HG03575 (cell line): ENCODE measurements at regions not wholly inside any gene's neighbourhood (a gene's known extent, or its start where the extent isn't known, plus 50 kb on each side); places are given as distances from the start of the nearest gene placed in this dataset.
"Not testable (repeated sequence)": the region's sequence is repeated elsewhere in the genome, so short reads cannot be mapped to it uniquely, and the experiment has no call there.

Source experiments
- ATAC-seq: cut with Tn5 transposase; IDR thresholded peaks from one replicate; pipeline ENCODE4 v1.9.1; 2021; ENCODE audit not compliant: unreplicated experiment, insufficient number of reproducible peaks, low FRiP score; ENCODE audit errors: extremely low read depth

DNA sequence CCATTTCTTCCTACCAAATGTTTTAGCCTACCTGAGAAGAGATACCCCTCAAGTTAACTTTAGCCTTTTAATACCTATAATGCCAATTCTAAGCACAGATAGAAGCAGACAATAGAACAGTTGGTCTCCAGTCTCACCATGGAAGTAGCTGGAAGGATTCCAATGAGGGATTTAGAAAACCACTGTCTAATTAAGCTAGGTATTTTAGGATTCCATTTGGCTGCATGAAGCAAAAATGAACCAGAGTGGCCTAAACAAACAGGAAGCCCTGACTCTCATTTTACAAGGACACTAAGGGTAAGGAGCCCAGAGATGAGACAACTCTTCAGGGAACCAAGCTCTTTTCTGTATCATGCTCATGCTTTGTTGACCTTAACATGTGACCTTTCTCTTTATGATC is 199.2 kb downstream of the ALDH8A1 start:
- ATAC-seq, result no peak

DNA sequence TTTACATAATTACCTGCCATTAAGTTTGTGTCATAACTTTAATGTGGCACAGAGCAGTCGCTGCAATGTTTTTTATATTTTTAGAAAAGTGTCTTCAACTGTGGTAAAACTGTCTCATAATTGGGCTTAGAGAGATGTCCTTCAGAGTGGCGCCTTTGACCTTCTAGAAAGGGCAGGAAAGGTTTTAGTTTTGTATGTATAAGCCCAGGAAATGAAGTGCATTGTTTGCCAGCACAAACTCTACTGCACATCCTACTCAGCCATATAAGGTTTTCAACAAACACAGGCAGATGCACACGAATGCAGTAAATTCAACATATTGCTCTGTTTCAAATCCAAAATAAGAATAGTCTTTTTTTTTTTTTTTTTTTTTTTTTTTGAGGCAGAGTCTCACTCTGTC is 201.4 kb downstream of the ALDH8A1 start:
- ATAC-seq, result no peak

DNA sequence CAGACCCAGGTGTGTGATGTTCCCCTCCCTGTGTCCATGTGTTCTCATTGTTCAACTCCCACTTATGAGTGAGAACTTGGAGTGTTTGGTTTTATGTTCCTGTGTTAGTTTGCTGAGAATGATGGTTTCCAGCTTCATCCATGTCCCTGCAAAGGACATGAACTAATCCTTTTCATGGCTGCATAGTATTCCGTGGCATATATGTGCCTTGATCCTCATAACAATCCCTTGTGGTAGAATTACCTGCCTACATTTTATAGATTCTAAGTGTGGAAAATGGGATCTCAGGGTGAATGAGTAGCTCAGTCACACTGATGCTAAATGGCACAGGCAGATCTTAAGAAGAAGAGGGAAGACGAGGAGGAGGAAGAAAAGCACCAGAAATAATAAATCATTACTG is 202.7 kb downstream of the ALDH8A1 start:
- not testable (repeated sequence) for ATAC-seq

DNA sequence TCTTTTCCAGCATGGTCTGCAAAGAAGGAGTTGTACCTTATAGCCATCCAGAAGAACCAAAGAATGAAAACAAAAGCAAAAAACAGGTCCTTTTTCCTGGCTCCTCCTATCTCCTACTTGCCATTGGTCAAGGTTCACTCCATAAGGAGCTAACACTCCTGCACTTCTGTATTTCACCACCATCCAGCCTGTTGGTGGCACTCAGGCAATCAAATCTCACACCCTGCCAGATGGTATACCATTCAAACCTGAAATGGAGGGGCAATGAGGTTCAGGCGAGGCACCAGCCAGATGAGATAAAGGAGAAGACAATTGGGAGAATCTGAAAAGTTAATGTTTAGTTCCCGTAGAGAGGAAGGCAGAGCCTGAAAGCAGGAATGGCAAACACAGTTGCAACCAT is 203.8 kb downstream of the ALDH8A1 start:
- no peak for ATAC-seq

DNA sequence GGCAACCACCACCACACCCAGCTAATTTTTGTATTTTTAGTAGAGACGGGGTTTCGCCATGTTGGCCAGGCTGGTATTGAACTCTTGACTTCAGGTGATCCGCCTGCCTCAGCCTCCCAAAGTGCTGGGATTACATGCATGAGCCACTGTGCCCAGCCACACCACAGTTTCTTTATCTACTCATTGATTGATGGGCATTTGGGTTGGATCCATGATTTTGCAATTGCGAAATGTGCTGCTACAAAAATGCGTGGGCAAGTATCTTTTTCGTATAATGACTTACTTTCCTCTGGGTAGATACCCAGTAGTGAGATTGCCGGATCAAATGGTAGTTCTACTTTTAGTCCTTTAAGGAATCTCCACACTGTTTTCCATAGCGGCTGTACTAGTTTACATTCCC is 204.7 kb downstream of the ALDH8A1 start:
- not testable (repeated sequence) for ATAC-seq

DNA sequence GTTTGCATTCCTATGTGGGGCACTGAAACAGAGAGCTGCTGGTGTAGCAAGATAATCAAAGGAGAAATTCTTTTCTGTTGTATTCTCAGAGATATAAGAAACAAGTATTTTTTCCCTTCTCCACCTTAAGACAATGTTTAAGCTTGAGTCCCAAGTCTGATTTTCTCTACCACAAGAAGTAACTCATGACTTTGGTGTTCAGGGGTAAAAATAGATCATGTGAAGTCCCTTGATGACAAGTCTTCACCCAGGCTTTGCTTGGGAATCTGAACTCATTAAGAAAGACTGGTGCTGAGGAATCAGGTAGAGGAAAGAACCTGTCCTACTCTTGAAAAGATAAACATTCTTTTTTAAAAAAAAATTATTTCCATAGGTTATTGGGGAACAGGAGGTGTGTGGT is 205.6 kb downstream of the ALDH8A1 start:
- ATAC-seq, result no peak

DNA sequence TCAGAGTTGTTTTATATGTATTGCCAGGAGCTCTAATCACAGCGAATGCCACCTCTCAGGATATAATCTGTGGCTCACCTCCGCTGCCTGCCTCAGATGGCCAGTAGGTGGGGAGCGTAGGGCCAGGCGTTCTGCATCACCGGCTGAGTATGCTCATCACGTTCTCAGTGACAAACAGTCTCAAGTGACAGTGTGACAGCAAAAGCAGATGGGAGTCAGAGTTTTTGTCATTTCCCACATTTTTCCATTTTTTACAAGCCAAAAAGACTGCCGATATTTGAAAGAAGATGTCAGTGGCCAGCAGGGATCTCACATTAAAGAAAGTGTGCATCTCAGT is 208.7 kb downstream of the ALDH8A1 start:
- no peak for ATAC-seq

DNA sequence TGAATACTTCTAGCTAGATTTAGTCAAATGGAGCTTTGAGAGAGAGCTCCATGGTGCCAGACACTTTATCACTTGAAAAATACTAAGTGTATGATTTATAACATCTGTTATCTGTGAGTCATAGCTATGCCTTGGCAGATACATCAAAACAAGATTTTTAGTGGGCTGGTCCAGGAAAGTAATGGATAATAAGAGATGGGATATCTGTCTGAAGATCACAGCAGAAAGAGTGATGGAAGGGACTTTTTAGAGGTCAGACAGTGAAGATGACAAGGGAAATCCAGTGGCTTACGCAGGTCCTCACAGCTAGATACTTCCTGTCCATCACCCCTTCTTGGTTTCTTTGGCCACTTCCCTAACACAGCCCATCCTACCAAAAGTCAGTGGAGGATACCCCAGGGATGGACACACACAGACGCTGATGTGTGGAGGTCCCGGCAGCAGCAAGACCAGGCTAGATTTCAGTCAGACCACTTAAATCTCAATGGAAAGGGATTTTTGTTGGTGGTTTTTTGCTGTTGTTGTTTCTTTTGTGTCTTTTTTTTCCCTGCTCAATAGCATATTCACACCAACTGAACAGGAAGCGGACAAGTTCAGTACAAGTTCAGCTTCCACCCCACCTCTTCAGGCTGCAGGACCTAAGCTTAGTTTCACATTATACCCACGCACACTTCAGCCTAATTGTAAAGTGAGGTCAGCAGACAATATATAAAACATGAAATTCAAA is 209.3 kb downstream of the ALDH8A1 start:
- ATAC-seq, result no peak

DNA sequence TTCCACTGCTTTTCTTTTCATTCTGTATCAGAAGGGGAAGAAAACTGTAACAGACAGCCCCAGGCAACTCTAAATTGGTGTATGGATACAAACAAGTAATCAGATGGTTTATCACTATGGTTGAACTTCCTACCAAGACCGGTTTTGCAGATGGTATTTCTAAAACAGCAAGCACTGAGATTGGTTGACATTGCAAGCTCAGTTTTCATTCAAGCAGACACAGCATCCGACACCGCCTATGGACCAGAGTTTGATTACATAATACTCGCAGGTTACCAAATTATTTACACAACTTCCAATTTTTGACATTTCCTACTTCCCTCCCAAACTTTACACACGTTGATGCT is 209.9 kb downstream of the ALDH8A1 start:
- ATAC-seq, result no peak

DNA sequence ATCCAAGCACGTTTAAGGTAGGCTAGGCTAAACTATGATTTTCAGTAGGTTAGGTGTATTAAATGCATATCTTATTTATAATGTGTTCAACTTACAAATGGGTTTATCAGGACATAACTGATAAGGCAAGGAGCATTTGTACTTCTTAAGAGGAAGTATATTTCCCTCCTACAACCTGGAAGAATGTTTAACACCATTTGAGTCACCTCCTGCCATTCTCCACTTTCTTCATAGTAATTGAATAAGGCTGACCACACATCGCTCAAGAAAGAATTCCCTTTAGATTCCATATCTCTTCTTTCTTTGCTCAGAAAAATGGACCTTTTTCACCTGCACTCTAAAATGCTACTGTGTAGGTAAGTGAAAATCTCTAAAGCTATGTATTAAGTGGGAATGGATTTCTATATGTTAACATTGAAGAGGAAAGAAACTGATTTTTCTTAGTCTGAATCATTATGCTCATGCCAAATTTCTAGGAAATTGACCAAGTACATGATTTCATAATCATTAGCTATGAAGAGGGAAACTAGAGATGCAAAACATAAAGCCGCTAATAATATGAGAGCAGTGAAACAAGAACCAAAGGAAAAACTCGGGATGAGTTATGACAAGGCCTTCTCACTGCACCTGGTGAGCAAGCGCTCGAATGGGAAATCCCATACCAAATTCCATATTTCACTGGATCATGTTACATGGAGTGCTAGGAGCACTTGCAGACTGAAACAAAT is 210.4 kb downstream of the ALDH8A1 start:
- no peak for ATAC-seq

DNA sequence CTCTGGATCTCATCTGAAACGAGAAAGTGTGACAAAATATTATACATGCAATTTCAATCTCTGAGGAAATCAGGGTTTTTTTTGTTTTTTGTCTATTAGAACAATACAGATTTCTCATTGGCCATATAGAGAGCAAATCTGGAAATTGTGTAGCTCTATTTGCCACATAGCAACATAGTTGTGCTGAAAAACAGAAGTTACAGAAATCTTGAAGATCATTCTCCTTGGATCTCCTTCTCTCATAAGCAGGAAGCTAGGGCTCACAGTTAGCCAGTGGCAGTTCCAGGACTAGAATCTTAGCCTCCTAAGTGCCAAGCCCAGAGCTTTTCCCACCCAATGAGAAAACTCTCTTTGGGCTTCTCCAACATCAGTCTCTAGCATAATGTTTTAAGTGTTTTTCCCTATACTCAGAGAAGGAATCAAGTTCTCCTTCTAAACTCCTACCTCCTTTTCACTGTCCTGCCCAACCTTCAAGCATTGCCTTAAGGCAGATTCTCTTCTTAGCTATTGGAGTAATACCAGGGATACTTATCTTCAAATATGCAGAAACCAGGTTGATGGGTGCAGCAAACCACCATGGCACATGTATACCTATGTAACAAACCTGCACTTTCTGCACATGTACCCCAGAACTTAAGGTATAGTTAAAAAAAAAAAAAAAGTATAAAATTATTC is 211.6 kb downstream of the ALDH8A1 start:
- no peak for ATAC-seq

DNA sequence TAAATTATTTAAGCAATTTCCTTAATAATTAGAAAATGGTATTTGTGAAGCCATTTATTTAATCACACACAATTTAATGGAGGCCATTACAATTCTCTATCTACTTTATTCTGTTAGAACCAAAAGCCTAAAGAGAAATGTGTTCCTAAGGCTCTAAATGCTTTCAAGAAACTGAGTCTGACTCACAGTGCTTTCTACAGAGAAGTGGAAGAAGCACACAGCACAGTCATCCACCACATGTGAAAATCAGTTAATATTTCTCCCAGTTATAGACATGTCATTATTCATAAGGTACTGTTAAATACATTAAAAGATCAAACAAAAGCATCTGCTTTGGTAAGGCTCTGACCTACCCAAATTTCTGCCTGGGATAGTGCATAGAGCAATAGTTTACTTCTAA is 214.4 kb downstream of the ALDH8A1 start:
- no peak for ATAC-seq

DNA sequence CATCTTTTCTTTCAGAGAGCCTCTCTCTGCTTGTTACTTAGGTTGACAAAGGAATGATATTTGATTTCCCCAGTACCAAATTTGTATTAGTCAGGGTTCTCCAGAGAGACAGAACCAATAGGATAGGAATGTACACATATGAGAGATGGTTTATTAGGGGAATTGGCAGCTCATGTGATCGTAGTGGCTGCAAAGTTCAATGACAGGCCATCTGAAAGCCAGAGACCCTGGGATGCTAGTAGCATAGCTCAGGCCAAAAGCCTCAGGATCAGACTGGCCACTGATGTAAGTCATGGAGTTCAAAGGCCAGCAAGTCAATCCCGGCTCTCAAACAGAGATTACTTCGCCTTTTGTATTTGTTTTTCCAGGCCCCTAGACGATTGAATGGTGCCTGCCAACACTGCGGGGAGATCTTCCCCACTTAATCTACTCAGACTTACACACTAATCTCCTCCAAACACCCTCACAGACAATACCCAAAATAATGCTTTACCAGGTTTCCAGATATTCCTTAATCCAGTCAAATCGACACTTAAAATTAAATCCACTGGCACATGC is 215.5 kb downstream of the ALDH8A1 start:
- no peak for ATAC-seq

DNA sequence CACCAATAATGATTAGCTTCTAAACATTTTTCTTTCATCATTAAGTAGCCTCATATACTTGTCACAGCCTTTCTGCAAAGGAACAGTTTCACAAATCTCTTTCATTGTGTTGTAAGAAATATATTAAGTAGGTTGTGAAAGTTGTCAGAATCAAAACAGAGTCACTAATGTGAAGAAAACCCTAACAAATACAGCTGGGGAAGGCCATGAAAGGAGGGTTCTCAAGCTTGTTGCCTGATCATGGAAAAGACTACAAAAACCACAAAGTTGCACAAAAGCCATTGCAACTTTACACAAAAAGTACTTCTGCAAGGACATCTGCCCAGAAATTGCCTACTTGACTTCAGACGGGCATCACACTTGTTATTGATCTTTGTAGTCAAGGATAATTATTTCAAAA is 216.1 kb downstream of the ALDH8A1 start:
- ATAC-seq, result no peak

DNA sequence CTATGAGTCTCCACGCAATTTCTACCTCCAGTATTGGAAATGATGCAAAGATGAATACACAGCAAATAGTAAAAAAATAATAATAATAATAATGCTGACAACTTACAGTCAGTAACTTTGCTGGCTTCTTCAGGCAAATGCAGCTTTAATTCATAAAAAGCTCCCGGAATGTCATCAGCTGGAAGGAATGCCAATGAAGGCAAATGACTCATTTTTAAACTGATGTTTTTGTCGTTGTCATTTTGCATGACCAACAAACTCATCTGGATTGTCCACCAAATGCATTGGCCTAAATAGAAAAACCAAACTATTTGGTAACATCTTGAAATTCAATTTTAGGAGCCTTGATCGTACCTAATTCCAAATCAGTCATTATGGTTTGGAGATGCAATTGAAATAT is 217.1 kb downstream of the ALDH8A1 start:
- no peak for ATAC-seq

DNA sequence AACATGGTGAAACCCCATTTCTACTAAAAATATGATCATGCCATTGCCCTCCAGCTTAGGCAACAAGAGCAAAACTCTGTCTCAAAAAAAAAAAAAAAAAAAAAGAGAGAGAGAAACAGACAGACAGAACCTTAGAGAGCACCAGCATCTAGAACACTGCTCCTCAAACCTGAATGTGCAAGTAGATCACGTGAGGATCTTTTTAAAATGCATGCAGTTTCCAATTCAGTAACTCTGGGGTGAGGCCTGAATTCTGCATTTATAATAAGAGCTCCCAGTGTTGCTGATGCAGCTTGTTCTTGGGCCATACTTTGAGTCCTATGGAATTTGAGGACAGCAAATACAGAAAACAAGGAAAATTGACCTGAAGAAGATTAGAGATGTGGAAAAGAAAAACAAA is 218.3 kb downstream of the ALDH8A1 start:
- ATAC-seq, result no peak

DNA sequence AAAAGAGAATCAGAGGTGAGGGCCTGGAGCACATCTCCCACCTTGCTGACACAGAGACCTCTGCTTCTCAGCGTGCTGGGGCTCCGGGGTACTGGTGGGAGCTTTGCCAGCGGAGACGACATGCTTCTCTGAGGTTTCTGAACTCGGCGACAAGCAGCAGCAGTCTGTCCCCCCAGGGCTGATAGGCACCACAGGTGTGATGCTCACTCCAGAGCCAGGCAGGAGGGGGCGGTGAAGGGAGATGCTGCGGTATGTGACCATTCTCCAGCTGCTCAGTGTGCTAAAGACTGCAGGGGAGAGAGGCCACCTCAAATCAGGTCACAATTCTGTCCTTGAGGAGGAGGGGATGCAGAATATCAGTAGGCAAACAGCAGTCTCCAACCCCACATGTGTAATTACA is 219.9 kb downstream of the ALDH8A1 start:
- ATAC-seq, result no peak

DNA sequence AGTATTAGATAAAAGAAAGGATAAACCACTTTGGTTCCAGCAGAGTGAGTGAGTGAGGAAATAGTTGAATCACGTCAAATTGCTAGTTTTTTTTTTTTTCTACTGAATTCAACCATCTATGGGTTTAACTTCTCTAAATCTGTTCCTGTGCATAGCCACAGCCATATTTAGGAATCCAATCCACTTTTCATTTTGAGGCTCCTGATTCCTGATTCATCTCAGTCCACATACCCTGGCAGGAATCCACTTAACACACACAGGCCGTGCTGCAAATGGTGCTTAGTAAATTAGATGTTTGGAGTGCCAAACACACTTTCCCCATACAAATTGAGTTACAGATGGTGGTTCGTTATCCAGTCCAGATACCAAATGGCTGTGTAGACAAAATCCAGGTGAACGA is 220.3 kb downstream of the ALDH8A1 start:
- no peak for ATAC-seq

DNA sequence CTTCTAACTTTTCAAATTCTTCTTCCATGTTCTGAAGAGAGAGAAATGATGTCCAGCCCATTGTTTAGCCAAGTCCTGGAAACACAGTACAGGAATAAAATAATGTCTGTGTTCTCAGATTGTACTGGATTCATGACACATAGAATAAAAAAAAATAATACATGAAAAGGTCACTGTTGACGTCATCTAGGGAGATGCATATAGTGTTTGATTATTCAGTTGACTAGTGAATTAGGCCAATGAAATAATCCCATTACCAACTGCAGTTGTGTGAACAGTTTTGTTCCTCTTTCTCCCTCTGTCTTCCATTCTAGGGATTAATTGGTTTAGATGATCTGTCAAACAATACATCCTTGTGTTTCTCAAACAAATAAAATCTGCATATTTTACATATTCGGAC is 222.8 kb downstream of the ALDH8A1 start:
- ATAC-seq, result no peak

DNA sequence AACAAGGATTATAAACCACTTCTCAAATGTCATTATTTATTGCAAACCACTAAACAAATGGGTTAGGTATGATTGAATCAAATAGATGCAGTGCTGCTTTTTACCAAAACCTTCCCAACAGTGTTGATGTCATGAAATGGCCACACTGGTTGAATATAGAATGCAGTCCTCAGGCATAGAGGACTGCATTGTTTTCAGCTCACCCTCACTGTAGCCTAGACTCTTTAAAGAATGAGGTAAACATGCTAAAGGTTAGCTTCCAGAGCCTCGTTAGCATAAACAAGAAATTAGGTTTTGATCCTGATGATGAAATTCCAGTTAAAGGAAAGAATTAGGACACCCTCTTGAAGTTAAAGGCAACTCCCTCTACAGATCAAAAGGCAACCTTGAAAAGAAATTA is 224.3 kb downstream of the ALDH8A1 start:
- ATAC-seq, result no peak
